PFSK-1 (cell line): ENCODE measurements at regions not wholly inside any gene's neighbourhood (a gene's known extent, or its start where the extent isn't known, plus 50 kb on each side); places are given as distances from the start of the nearest gene placed in this dataset.

Source experiments
- FOXP2 ChIP-seq: optimal IDR thresholded peaks from 2 replicates; pipeline ENCODE3; 2011; ENCODE audit warnings: borderline replicate concordance, control low read depth, inconsistent platforms; ENCODE audit not compliant: insufficient read depth; ENCODE audit errors: extremely low read length, extremely low read depth
- POLR2AphosphoS5 ChIP-seq: IDR thresholded peaks from 2 replicates; pipeline ENCODE4 v1.6.1; 2012; ENCODE audit warnings: low read depth, mild to moderate bottlenecking, control low read depth, low read length, moderate library complexity
- SIN3A ChIP-seq: IDR thresholded peaks from 2 replicates; pipeline ENCODE4 v1.6.1; 2012; ENCODE audit warnings: mild to moderate bottlenecking, low read length, moderate library complexity, borderline replicate concordance; ENCODE audit not compliant: insufficient read depth
- TAF1 ChIP-seq: IDR thresholded peaks from 2 replicates; pipeline ENCODE4 v1.6.1; 2012; ENCODE audit warnings: low read length, control low read depth, borderline replicate concordance; ENCODE audit not compliant: insufficient read depth
- TF ChIP-seq, protein P1 (sequence below), 2 experiments: IDR thresholded peaks; 2 replicates each; pipeline versions ENCODE4 v1.6.1 to v1.8.0; 2011 to 2012; ENCODE audit warnings: low read depth in 2 of 2, low read length in 2 of 2, control low read depth in 1 of 2, inconsistent platforms in 1 of 2, mild to moderate bottlenecking in 1 of 2, moderate library complexity in 1 of 2; ENCODE audit not compliant: insufficient read depth in 1 of 2

DNA sequence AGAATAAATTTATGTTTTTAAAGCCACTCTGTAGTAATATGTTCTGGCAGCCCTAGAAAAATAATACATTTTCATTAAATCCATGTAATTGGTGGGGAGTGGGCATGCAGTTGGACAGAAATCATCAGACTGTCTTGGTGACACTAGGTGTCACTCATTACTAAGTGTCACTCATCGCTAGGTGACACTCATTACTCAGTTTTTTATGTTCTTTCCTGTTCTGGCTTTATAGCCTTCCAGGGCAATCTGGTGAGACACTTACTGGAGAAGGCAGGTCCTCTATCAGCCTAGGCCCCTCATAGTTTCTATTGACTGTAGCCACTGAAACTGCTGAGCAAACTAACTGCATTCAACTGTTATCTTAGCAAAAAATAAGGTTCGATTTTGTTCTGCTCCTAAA lies 542.1 kb downstream of the SLITRK1 start:
- TF ChIP-seq POLR2AphosphoS5 (no peak), TAF1 (no peak), FOXP2 (no peak), SIN3A (no peak)
- TF ChIP-seq, protein P1, sequence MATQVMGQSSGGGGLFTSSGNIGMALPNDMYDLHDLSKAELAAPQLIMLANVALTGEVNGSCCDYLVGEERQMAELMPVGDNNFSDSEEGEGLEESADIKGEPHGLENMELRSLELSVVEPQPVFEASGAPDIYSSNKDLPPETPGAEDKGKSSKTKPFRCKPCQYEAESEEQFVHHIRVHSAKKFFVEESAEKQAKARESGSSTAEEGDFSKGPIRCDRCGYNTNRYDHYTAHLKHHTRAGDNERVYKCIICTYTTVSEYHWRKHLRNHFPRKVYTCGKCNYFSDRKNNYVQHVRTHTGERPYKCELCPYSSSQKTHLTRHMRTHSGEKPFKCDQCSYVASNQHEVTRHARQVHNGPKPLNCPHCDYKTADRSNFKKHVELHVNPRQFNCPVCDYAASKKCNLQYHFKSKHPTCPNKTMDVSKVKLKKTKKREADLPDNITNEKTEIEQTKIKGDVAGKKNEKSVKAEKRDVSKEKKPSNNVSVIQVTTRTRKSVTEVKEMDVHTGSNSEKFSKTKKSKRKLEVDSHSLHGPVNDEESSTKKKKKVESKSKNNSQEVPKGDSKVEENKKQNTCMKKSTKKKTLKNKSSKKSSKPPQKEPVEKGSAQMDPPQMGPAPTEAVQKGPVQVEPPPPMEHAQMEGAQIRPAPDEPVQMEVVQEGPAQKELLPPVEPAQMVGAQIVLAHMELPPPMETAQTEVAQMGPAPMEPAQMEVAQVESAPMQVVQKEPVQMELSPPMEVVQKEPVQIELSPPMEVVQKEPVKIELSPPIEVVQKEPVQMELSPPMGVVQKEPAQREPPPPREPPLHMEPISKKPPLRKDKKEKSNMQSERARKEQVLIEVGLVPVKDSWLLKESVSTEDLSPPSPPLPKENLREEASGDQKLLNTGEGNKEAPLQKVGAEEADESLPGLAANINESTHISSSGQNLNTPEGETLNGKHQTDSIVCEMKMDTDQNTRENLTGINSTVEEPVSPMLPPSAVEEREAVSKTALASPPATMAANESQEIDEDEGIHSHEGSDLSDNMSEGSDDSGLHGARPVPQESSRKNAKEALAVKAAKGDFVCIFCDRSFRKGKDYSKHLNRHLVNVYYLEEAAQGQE (IDR thresholded peaks at IDR 0.05; ENCODE audit: insufficient read depth in 1 of 2, low read depth in 2 of 2, low read length in 2 of 2) = no peak

DNA sequence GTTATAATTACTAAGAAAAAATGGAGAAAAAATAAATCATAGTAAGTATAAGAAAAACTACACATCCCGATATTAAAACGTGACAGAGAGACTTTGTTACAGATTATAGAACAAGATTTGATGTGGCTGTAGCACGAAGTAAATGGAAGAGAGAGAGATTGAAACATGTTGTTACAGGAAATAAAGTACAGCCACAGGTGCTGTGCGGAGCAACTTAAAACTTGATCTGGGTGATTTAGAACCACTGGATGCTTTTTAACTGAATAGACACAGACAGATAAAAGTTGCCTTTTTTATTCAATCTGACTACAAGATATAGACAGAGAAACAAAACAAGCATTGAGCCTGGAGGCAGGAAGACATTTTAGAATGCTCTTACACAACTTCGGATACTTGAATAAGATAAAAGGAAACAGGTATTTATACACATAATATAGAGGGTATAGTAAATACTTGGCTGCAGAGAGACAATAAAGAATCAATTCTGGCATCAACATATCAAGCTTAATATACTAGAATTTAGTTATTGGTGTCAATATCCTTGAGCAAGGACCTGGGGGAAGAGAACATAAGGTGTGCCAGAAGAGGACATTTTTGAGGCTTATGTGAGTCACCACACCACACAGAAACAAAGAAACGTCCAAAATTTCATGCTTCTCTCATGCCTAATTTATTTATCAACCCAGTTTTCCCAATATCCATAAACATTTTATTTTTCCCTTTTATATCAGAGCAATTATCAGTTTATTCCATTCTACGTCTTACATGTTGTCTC lies 548.5 kb downstream of the SLITRK1 start:
- no peak for TF ChIP-seq POLR2AphosphoS5
- TF ChIP-seq, protein P1 (IDR thresholded peaks at IDR 0.05; ENCODE audit: insufficient read depth in 1 of 2, low read depth in 2 of 2, low read length in 2 of 2) = no peak
- no peak for TF ChIP-seq FOXP2
- no peak for TF ChIP-seq TAF1
- TF ChIP-seq SIN3A = no peak

DNA sequence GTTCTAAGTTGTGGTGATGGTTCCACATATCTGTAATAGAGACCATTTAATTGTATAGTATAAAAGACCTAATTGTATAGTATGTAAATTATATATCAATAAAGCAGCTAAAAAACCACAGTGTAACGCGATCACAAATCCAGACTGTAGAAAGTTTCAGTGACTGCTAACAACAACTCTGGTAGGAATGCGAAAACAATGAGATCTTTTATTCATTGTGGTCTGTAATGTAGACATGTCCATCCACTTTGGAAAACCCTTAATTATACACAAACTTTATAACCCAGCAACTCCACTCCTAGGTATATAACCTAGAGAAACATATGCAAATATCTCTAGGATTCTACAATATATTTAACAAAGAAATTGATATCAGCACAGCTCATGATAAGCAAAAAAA lies 549.5 kb downstream of the SLITRK1 start:
- TF ChIP-seq SIN3A (no peak), FOXP2 (no peak), TAF1 (no peak), POLR2AphosphoS5 (no peak)
- TF ChIP-seq, protein P1 (IDR thresholded peaks at IDR 0.05; ENCODE audit: insufficient read depth in 1 of 2, low read depth in 2 of 2, low read length in 2 of 2) = no peak

DNA sequence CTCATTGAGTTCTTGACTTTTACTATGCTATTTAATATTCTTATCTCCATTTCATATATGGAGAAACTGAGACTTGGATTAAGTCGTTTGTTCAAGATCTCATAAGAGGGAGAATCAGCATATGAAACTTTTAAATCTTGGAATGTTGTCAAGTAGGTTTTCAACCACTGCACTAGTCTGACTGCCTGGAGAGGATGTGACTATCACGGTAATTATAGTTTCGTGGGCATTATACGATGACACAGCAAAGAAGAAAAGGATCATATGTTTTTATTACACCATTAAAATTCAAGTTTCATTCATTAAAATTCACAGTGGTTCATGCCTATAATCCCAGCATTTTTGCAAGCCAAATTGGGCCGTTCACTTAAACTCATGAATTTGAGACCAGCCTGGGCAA lies 555.2 kb downstream of the SLITRK1 start:
- TF ChIP-seq TAF1 = no peak
- no peak for TF ChIP-seq SIN3A
- TF ChIP-seq, protein P1 (IDR thresholded peaks at IDR 0.05; ENCODE audit: insufficient read depth in 1 of 2, low read depth in 2 of 2, low read length in 2 of 2) = no peak
- no peak for TF ChIP-seq FOXP2
- TF ChIP-seq POLR2AphosphoS5 = no peak

DNA sequence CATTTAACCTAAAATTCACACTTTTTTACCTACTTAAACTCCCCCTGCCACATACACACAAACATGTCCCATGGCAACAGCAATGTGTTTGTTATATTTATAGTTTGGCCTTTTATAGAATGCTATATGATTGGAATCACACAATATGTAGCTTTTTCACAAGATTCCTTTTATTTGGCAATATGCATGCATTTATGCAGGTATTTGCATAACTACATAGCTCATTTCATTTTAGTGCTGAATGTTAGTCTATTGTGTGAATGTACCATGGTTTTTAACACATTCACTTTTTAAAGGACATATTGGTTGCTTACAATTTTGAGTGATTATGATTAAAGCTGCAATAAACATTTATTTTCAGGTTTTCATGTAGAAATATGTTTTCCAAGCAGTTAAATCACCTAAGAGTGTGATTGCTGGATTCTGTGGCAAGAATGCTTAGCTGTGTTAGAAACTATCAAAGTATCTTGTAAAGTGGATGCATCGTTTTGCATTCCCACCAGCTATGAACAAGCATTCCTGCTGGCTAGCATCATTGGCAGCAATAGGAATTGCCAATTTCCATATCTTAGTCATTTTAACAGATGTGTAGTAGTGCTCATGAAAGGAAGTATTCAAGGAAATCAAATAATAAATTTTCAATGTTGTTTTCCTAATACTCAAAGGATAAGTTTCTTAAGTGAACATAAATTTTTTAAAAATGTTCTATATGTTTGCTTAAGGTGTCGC lies 557.0 kb downstream of the SLITRK1 start:
- TF ChIP-seq SIN3A = no peak
- TF ChIP-seq, protein P1 (IDR thresholded peaks at IDR 0.05; ENCODE audit: insufficient read depth in 1 of 2, low read depth in 2 of 2, low read length in 2 of 2) = no peak
- no peak for TF ChIP-seq POLR2AphosphoS5
- TF ChIP-seq TAF1 = no peak
- TF ChIP-seq FOXP2 = no peak
